GM23248 (cell line): ENCODE measurements at regions not wholly inside any gene's neighbourhood (a gene's known extent, or its start where the extent isn't known, plus 50 kb on each side); places are given as distances from the start of the nearest gene placed in this dataset.

Experiments used
- EZH2 ChIP-seq: fragments of 200-600 bp; sonication (generic); IDR thresholded peaks from 2 replicates; pipeline ENCODE4 v1.6.1; 2018; ENCODE audit warnings: antibody characterized with exemption, mild to moderate bottlenecking; ENCODE audit not compliant: insufficient read depth, poor library complexity, severe bottlenecking
- EZH2phosphoT487 ChIP-seq: fragments of 200-600 bp; sonication (generic); IDR thresholded peaks from 2 replicates; pipeline ENCODE4 v1.6.1; 2018; ENCODE audit warnings: antibody characterized with exemption, moderate library complexity, mild to moderate bottlenecking, low read depth; ENCODE audit not compliant: insufficient read depth

- TF ChIP-seq EZH2phosphoT487 (no peak), EZH2 (no peak)
Measured at GRCh38 chr7:19851504-19851903, 78.1 kb upstream of the TMEM196 start.
